ENCODE measurements at regions not wholly inside any gene's neighbourhood (a gene's known extent, or its start where the extent isn't known, plus 50 kb on each side); places are given as distances from the start of the nearest gene placed in this dataset.

GRCh38 chr15:31459400-31459748, 132.7 kb downstream of the KLF13 start:
- TF ChIP-seq IRF9 (CRISPR knock-in tag; IDR thresholded peaks at IDR 0.05; ENCODE audit: borderline replicate concordance) (no peak), CTCF (CRISPR knock-in tag; IDR thresholded peaks at IDR 0.05) (no peak), BCLAF1 (IDR thresholded peaks at IDR 0.05) (no peak)
- TF ChIP-seq, protein P1, sequence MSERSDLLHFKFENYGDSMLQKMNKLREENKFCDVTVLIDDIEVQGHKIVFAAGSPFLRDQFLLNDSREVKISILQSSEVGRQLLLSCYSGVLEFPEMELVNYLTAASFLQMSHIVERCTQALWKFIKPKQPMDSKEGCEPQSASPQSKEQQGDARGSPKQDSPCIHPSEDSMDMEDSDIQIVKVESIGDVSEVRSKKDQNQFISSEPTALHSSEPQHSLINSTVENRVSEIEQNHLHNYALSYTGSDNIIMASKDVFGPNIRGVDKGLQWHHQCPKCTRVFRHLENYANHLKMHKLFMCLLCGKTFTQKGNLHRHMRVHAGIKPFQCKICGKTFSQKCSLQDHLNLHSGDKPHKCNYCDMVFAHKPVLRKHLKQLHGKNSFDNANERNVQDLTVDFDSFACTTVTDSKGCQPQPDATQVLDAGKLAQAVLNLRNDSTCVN (CRISPR knock-in tag; IDR thresholded peaks at IDR 0.05; ENCODE audit: borderline replicate concordance), result no peak

Measured in HepG2 (cell line).